Mammary epithelial cell (primary cell): ENCODE measurements at regions not wholly inside any gene's neighbourhood (a gene's known extent, or its start where the extent isn't known, plus 50 kb on each side); places are given as distances from the start of the nearest gene placed in this dataset.

Source experiments
- EZH2 ChIP-seq: IDR thresholded peaks from 2 replicates; pipeline ENCODE4 v1.6.1; 2012; ENCODE audit warnings: low read length, inconsistent platforms, borderline replicate concordance
- TF ChIP-seq, protein P1 (sequence below), 2 donors: IDR thresholded peaks in 1 of 2; conservative IDR thresholded peaks in 1 of 2; 2 replicates each; pipeline ENCODE4 v1.5.1; 2011 to 2012; ENCODE audit warnings: inconsistent platforms in 2 of 2, low read length in 2 of 2, mild to moderate bottlenecking in 2 of 2, control low read depth in 1 of 2, low read depth in 1 of 2; ENCODE audit not compliant: insufficient read depth in 1 of 2; ENCODE audit errors: extremely low read depth in 1 of 2

DNA sequence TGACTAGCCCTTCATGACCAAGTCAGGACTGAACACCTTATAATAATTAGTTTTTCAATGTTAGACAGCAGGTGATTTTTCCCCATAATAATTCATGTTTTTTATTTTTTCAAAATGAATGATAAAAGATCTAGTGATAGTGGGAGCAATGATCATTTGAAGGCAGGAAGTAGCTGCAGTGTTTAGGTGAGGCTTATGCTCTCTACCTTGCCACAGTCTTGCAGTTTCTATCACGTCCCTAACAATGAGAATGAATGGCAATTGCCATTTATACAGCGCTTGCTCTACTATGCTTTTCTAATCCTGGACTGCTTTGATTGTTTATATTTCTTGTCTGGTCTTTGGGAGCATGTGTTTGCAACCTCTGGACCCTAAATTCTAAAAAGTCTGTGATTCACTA, 367.8 kb upstream of the RIOK2 start:
- TF ChIP-seq, protein P1, sequence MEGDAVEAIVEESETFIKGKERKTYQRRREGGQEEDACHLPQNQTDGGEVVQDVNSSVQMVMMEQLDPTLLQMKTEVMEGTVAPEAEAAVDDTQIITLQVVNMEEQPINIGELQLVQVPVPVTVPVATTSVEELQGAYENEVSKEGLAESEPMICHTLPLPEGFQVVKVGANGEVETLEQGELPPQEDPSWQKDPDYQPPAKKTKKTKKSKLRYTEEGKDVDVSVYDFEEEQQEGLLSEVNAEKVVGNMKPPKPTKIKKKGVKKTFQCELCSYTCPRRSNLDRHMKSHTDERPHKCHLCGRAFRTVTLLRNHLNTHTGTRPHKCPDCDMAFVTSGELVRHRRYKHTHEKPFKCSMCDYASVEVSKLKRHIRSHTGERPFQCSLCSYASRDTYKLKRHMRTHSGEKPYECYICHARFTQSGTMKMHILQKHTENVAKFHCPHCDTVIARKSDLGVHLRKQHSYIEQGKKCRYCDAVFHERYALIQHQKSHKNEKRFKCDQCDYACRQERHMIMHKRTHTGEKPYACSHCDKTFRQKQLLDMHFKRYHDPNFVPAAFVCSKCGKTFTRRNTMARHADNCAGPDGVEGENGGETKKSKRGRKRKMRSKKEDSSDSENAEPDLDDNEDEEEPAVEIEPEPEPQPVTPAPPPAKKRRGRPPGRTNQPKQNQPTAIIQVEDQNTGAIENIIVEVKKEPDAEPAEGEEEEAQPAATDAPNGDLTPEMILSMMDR (conservative IDR thresholded peaks at IDR 0.05 in 1 of 2, IDR thresholded peaks at IDR 0.05 in 1 of 2; ENCODE audit: extremely low read depth in 1 of 2, insufficient read depth in 1 of 2, low read depth in 1 of 2, low read length in 2 of 2): no peak
- no peak for TF ChIP-seq EZH2
